ENCODE measurements at regions not wholly inside any gene's neighbourhood (a gene's known extent, or its start where the extent isn't known, plus 50 kb on each side); places are given as distances from the start of the nearest gene placed in this dataset.
"Not testable (repeated sequence)": the region's sequence is repeated elsewhere in the genome, so short reads cannot be mapped to it uniquely, and the experiment has no call there.

DNA sequence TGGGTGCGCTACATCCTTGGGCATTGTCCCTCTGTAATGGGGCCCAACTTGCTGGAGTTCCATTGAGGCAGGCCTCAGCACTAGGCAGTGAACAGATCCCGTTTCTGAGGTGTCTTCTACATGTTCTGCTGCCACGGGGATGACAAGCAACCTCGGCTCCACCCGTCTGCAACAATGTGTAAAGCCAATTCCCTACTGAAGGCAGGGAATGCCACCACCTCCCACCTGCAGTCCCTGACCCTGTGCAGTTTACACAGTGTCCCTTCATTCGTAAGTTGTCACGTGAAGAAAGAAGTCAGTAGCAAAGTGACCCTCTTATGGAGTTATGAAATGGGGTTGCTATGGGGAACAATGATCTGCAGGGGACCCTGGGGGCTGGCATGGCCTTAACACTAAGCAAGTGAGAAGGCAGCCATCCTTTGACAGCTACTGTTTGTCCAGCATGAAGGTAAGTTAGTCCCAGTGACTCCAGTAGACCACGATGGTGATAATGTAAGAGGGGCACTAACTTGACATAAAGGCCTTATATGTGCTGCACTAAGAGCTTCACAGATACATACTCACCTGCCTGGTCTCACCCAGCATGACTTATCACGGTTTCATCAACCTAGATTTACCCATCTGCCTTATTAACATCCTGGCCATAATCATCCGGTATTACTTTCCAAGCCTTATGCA is 130.6 kb upstream of the ZSWIM2 start:
- Histone ChIP-seq H3K9me3 (ENCODE audit: insufficient read depth, low read length) (no peaks in the 10 kb centered on the region), H3K4me1 (ENCODE audit: insufficient read depth, insufficient read length) (no peaks in the 10 kb centered on the region), H3K9ac (ENCODE audit: insufficient read length, low read depth) (no peak overlapping the region), H3K36me3 (ENCODE audit: insufficient read depth, insufficient read length, low read length) (no peaks in the 10 kb centered on the region), H3K27me3 (ENCODE audit: insufficient read depth, insufficient read length) (no peaks in the 10 kb centered on the region), H3K4me3 (ENCODE audit: insufficient read length, low read depth) (no peak overlapping the region)
- TF ChIP-seq SUZ12 (IDR thresholded peaks at IDR 0.05; ENCODE audit: extremely low read depth, insufficient read depth, insufficient read length): no peak
- TF ChIP-seq YY1 (IDR thresholded peaks at IDR 0.05; ENCODE audit: insufficient read depth, insufficient read length): no peak
- no peak for TF ChIP-seq ZNF274 (IDR thresholded peaks at IDR 0.05; ENCODE audit: low read depth, low read length)
- DNase-seq (ENCODE audit: low read depth, low spot score): no peak

DNA sequence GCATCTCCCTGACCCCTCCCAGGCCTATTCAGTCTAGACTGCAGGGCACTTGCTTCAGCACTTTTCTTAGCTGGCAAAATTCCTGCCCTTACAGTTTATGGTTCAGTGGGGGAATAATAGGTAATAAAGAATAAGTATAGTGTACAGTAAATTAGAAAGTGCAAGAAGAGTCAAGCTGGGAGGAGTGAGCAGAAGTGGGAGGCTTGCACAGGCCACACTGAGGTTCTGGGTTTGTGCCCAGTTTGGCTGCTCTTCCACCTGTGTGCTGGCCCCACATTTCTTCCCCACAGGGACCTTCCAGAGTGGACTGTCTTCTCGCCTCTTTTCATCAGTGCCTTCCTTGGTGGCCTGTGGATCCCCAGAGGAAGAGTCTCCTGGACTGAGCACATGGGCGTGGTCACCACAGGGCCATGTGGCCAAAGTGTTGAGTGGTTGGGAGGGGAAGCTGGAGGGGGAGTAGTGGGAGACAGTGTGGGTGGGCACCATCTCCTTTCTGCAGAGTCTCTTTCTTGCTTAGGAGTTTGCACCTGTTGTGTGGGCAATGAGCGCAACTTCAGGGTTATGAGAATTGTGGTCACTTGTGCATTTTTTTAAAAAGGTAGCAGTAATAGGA is 128.6 kb upstream of the ZSWIM2 start:
- no peak overlapping the region for H3K9ac ChIP-seq (ENCODE audit: insufficient read length, low read depth)
- no peak overlapping the region for H3K4me3 ChIP-seq (ENCODE audit: insufficient read length, low read depth)
- DNase-seq (ENCODE audit: low read depth, low spot score): no peak
- TF ChIP-seq ZNF274 (IDR thresholded peaks at IDR 0.05; ENCODE audit: low read depth, low read length): no peak
- TF ChIP-seq YY1 (IDR thresholded peaks at IDR 0.05; ENCODE audit: insufficient read depth, insufficient read length): no peak
- TF ChIP-seq SUZ12 (IDR thresholded peaks at IDR 0.05; ENCODE audit: extremely low read depth, insufficient read depth, insufficient read length): no peak
- no peaks in the 10 kb centered on the region for H3K27me3 ChIP-seq (ENCODE audit: insufficient read depth, insufficient read length)
- H3K4me1 ChIP-seq (ENCODE audit: insufficient read depth, insufficient read length): peaks cover 3% of the 10 kb centered on the region
- no peaks in the 10 kb centered on the region for H3K36me3 ChIP-seq (ENCODE audit: insufficient read depth, insufficient read length, low read length)
- no peaks in the 10 kb centered on the region for H3K9me3 ChIP-seq (ENCODE audit: insufficient read depth, low read length)

GRCh38 chr2:186976329-186976728 is 127.4 kb upstream of the ZSWIM2 start:
- Histone ChIP-seq H3K36me3 (ENCODE audit: insufficient read depth, insufficient read length, low read length) (no peaks in the 10 kb centered on the region), H3K9ac (ENCODE audit: insufficient read length, low read depth) (no peak overlapping the region), H3K27me3 (ENCODE audit: insufficient read depth, insufficient read length) (no peaks in the 10 kb centered on the region), H3K4me1 (ENCODE audit: insufficient read depth, insufficient read length) (peaks cover 3% of the 10 kb centered on the region), H3K9me3 (ENCODE audit: insufficient read depth, low read length) (no peaks in the 10 kb centered on the region), H3K4me3 (ENCODE audit: insufficient read length, low read depth) (no peak overlapping the region)
- TF ChIP-seq SUZ12 (IDR thresholded peaks at IDR 0.05; ENCODE audit: extremely low read depth, insufficient read depth, insufficient read length) (no peak), YY1 (IDR thresholded peaks at IDR 0.05; ENCODE audit: insufficient read depth, insufficient read length) (no peak), ZNF274 (IDR thresholded peaks at IDR 0.05; ENCODE audit: low read depth, low read length) (no peak)
- no peak for DNase-seq (ENCODE audit: low read depth, low spot score)

DNA sequence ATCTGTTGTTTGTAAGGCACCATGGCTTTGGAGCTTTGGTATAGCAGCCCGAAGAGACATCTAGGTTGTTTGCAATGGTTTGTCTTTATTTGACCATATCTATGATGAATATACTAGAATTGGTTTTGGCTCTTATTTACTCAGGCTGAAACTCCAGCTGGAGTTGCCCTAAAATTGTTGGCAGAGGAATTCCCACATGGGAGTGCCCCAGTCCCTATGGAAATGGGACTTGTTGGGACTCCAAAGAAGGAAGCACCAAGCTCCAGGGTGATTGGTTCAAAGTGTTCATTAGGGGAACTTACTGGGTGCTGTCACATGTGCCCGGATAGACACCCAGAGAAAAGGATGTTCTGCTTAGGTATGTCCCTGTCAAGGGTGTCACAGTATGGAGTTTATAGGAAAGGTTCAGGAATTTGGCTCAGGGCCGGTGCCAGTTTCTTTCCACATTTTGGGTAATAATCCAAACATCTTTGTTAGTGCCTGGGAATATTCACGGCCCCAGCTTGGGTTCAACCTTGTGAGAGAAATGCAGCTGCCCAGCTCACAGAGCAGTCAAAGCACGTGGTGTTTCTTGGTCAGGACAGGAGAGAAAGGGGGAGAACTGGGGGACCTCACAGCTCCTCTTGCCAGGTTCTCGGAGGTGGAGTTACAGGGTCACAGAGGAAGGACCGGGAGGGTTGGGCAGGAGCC is 123.5 kb upstream of the ZSWIM2 start:
- TF ChIP-seq SUZ12 (IDR thresholded peaks at IDR 0.05; ENCODE audit: extremely low read depth, insufficient read depth, insufficient read length) (no peak), ZNF274 (IDR thresholded peaks at IDR 0.05; ENCODE audit: low read depth, low read length) (no peak), YY1 (IDR thresholded peaks at IDR 0.05; ENCODE audit: insufficient read depth, insufficient read length) (no peak)
- no peak for DNase-seq (ENCODE audit: low read depth, low spot score)
- H3K4me1 ChIP-seq (ENCODE audit: insufficient read depth, insufficient read length): peaks cover 3% of the 10 kb centered on the region
- H3K4me3 ChIP-seq (ENCODE audit: insufficient read length, low read depth): no peak overlapping the region
- H3K9me3 ChIP-seq (ENCODE audit: insufficient read depth, low read length): no peaks in the 10 kb centered on the region
- no peaks in the 10 kb centered on the region for H3K27me3 ChIP-seq (ENCODE audit: insufficient read depth, insufficient read length)
- no peaks in the 10 kb centered on the region for H3K36me3 ChIP-seq (ENCODE audit: insufficient read depth, insufficient read length, low read length)
- no peak overlapping the region for H3K9ac ChIP-seq (ENCODE audit: insufficient read length, low read depth)

DNA sequence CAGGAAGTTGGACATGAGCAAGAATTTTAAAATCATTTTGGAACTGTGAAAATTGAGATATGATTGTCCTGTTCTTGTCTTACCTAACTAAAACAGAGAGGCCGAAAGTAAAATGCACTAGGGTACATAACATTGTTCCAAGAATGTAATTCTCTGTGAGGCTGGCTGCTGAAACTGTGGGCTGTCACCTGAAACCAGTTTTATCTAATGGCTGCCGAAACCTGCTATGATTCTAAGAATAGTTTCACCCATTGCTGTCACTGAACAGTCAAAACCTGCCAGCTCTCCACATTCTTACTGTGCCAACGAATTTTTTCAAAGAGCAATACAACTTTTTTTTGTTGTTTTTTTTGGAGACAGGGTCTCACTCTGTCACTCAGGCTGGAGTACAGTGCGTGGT is 119.3 kb upstream of the ZSWIM2 start:
- H3K4me3 ChIP-seq (ENCODE audit: insufficient read length, low read depth): no peak overlapping the region
- TF ChIP-seq ZNF274 (IDR thresholded peaks at IDR 0.05; ENCODE audit: low read depth, low read length) (no peak), SUZ12 (IDR thresholded peaks at IDR 0.05; ENCODE audit: extremely low read depth, insufficient read depth, insufficient read length) (no peak), YY1 (IDR thresholded peaks at IDR 0.05; ENCODE audit: insufficient read depth, insufficient read length) (no peak)
- no peak overlapping the region for H3K9ac ChIP-seq (ENCODE audit: insufficient read length, low read depth)
- H3K4me1 ChIP-seq (ENCODE audit: insufficient read depth, insufficient read length): no peaks in the 10 kb centered on the region
- H3K36me3 ChIP-seq (ENCODE audit: insufficient read depth, insufficient read length, low read length): no peaks in the 10 kb centered on the region
- no peaks in the 10 kb centered on the region for H3K9me3 ChIP-seq (ENCODE audit: insufficient read depth, low read length)
- no peaks in the 10 kb centered on the region for H3K27me3 ChIP-seq (ENCODE audit: insufficient read depth, insufficient read length)
- no peak for DNase-seq (ENCODE audit: low read depth, low spot score)

DNA sequence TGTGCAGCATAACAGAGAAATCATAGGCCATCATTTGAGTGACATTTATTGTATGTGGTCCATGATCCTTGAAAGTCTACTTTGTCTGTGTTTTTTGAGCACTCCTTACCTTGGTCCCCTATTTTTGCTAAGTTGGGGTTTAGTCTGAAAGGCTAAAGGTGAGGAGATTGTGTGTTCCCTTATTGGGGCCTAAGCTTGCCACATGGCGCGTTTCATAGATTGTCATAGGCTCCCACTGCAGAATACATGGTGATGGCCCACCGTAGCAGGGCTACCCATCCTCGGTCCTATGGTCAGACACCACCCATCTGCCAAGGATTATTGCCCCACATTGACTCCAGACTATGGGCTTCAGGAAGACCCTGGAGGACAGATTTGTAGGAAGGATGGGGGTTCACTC is 117.0 kb upstream of the ZSWIM2 start:
- DNase-seq (ENCODE audit: low read depth, low spot score): no peak
- H3K36me3 ChIP-seq (ENCODE audit: insufficient read depth, insufficient read length, low read length): no peaks in the 10 kb centered on the region
- no peaks in the 10 kb centered on the region for H3K4me1 ChIP-seq (ENCODE audit: insufficient read depth, insufficient read length)
- no peak overlapping the region for H3K9ac ChIP-seq (ENCODE audit: insufficient read length, low read depth)
- TF ChIP-seq YY1 (IDR thresholded peaks at IDR 0.05; ENCODE audit: insufficient read depth, insufficient read length) (no peak), SUZ12 (IDR thresholded peaks at IDR 0.05; ENCODE audit: extremely low read depth, insufficient read depth, insufficient read length) (no peak), ZNF274 (IDR thresholded peaks at IDR 0.05; ENCODE audit: low read depth, low read length) (no peak)
- H3K27me3 ChIP-seq (ENCODE audit: insufficient read depth, insufficient read length): no peaks in the 10 kb centered on the region
- no peak overlapping the region for H3K4me3 ChIP-seq (ENCODE audit: insufficient read length, low read depth)
- H3K9me3 ChIP-seq (ENCODE audit: insufficient read depth, low read length): no peaks in the 10 kb centered on the region; the same call in 1 of the 2 replicates

GRCh38 chr2:186962085-186962747 is 113.2 kb upstream of the ZSWIM2 start:
- Histone ChIP-seq H3K4me1 (ENCODE audit: insufficient read depth, insufficient read length) (no peaks in the 10 kb centered on the region), H3K4me3 (ENCODE audit: insufficient read length, low read depth) (no peak overlapping the region), H3K36me3 (ENCODE audit: insufficient read depth, insufficient read length, low read length) (no peaks in the 10 kb centered on the region), H3K9ac (ENCODE audit: insufficient read length, low read depth) (no peak overlapping the region), H3K9me3 (ENCODE audit: insufficient read depth, low read length) (no peaks in the 10 kb centered on the region; the same call in 1 of the 2 replicates), H3K27me3 (ENCODE audit: insufficient read depth, insufficient read length) (no peaks in the 10 kb centered on the region)
- no peak for DNase-seq (ENCODE audit: low read depth, low spot score)
- no peak for TF ChIP-seq ZNF274 (IDR thresholded peaks at IDR 0.05; ENCODE audit: low read depth, low read length)

DNA sequence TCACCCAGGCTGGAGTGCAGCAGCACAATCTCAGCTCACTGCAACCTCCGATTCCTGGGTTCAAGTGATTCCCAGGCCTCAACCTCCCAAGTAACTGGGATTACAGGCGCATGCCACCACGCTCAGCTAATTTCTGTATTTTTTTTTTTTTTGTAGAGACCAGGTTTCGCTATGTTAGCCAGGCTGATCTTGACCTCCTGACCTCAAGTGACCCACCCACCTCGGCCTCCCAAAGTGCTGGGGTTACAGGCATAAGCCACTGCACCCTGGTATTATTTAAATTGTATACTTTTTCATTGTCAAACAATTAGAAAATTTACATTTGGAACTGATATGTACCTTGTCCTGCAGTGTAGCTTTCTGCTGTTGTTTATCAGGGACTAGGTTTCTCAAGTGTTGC is 111.3 kb upstream of the ZSWIM2 start:
- H3K9ac ChIP-seq (ENCODE audit: insufficient read length, low read depth); H3K36me3 ChIP-seq (ENCODE audit: insufficient read depth, insufficient read length, low read length); H3K4me1 ChIP-seq (ENCODE audit: insufficient read depth, insufficient read length); DNase-seq (ENCODE audit: low read depth, low spot score); H3K27me3 ChIP-seq (ENCODE audit: insufficient read depth, insufficient read length); H3K9me3 ChIP-seq (ENCODE audit: insufficient read depth, low read length); H3K4me3 ChIP-seq (ENCODE audit: insufficient read length, low read depth): not testable (repeated sequence)

Measured in NT2/D1 (cell line).